Peyer's patch (tissue), 4 donors: ENCODE measurements at regions not wholly inside any gene's neighbourhood (a gene's known extent, or its start where the extent isn't known, plus 50 kb on each side); places are given as distances from the start of the nearest gene placed in this dataset.

Experiments
- DNase-seq, 3 donors: peaks; one replicate each; pipeline ENCODE4 v3.0.0-alpha.2; 2017 to 2019
- H3K27ac ChIP-seq, 4 donors: fragments of 200-600 bp; sonication (generic); one replicate each; pipeline ENCODE4 v1.5.1; 2016 to 2019
- H3K27me3 ChIP-seq, 2 donors: fragments of 200-600 bp; sonication (generic); one replicate each; pipeline ENCODE4 v1.5.1; 2019
- H3K36me3 ChIP-seq, 3 donors: fragments of 200-600 bp; sonication (generic); one replicate each; pipeline ENCODE4 v1.5.1; 2016 to 2019
- H3K4me1 ChIP-seq, 4 donors: fragments of 200-600 bp; sonication (generic); one replicate each; pipeline ENCODE4 v1.5.1; 2016 to 2019
- H3K4me3 ChIP-seq, 4 donors: fragments of 200-600 bp; sonication (generic); 1 replicate in 3 of 4; 2 replicates in 1 of 4; pipeline ENCODE4 v1.5.1; 2016 to 2019; ENCODE audit warnings: mild to moderate bottlenecking in 1 of 4
- H3K9me3 ChIP-seq, 4 donors: fragments of 200-600 bp; sonication (generic); one replicate each; pipeline ENCODE4 v1.5.1; 2016 to 2019; ENCODE audit warnings: mild to moderate bottlenecking in 1 of 4
- POLR2A ChIP-seq, 2 donors: fragments of 450-650 bp; IDR thresholded peaks; one replicate each; pipeline ENCODE4 v1.5.1; 2017; ENCODE audit warnings: antibody characterized with exemption in 2 of 2, mild to moderate bottlenecking in 2 of 2, moderate library complexity in 2 of 2
- TF ChIP-seq, protein P1 (sequence below), 6 experiments: fragments of 450-650 bp in 4 of 6; fragments of 200-600 bp in 2 of 6; sonication (generic) in 1 of 6; IDR thresholded peaks; one replicate each; pipeline ENCODE4 v1.5.1; 2017 to 2019; ENCODE audit warnings: antibody characterized with exemption in 6 of 6, mild to moderate bottlenecking in 3 of 6, moderate library complexity in 1 of 6

- Histone ChIP-seq H3K27ac (no peak overlapping the region), H3K36me3 (no peaks in the 10 kb centered on the region), H3K9me3 (no peaks in the 10 kb centered on the region), H3K4me3 (no peak overlapping the region), H3K4me1 (no peaks in the 10 kb centered on the region), H3K27me3 (no peaks in the 10 kb centered on the region)
- TF ChIP-seq, protein P1, sequence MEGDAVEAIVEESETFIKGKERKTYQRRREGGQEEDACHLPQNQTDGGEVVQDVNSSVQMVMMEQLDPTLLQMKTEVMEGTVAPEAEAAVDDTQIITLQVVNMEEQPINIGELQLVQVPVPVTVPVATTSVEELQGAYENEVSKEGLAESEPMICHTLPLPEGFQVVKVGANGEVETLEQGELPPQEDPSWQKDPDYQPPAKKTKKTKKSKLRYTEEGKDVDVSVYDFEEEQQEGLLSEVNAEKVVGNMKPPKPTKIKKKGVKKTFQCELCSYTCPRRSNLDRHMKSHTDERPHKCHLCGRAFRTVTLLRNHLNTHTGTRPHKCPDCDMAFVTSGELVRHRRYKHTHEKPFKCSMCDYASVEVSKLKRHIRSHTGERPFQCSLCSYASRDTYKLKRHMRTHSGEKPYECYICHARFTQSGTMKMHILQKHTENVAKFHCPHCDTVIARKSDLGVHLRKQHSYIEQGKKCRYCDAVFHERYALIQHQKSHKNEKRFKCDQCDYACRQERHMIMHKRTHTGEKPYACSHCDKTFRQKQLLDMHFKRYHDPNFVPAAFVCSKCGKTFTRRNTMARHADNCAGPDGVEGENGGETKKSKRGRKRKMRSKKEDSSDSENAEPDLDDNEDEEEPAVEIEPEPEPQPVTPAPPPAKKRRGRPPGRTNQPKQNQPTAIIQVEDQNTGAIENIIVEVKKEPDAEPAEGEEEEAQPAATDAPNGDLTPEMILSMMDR (IDR thresholded peaks at IDR 0.05): no peak
- TF ChIP-seq POLR2A (IDR thresholded peaks at IDR 0.05): no peak
- no peak for DNase-seq
Observed at GRCh38 chr2:2881499-2881898, 496.1 kb downstream of the EIPR1 start.

GRCh38 chr2:2880938-2881337 lies 496.7 kb downstream of the EIPR1 start:
- Histone ChIP-seq H3K4me3 (no peak overlapping the region), H3K4me1 (no peaks in the 10 kb centered on the region), H3K9me3 (no peaks in the 10 kb centered on the region), H3K36me3 (no peaks in the 10 kb centered on the region), H3K27ac (no peak overlapping the region), H3K27me3 (no peaks in the 10 kb centered on the region)
- TF ChIP-seq, protein P1 (IDR thresholded peaks at IDR 0.05): no peak
- no peak for TF ChIP-seq POLR2A (IDR thresholded peaks at IDR 0.05)
- DNase-seq: no peak

GRCh38 chr2:2879781-2880180 lies 497.8 kb downstream of the EIPR1 start:
- peak in 2 of 3 donors; percentile 24 to 58 for DNase-seq
- Histone ChIP-seq H3K27me3 (no peaks in the 10 kb centered on the region), H3K36me3 (no peaks in the 10 kb centered on the region), H3K4me3 (no peak overlapping the region), H3K9me3 (peaks cover 0 to 7% (median 0%) of the 10 kb centered on the region in 4 donors), H3K27ac (no peak overlapping the region), H3K4me1 (no peaks in the 10 kb centered on the region)
- TF ChIP-seq, protein P1 (IDR thresholded peaks at IDR 0.05): no peak
- TF ChIP-seq POLR2A (IDR thresholded peaks at IDR 0.05): no peak

- no peak overlapping the region for H3K27ac ChIP-seq
- H3K27me3 ChIP-seq: no peaks in the 10 kb centered on the region
- H3K36me3 ChIP-seq: no peaks in the 10 kb centered on the region
- no peak for TF ChIP-seq POLR2A (IDR thresholded peaks at IDR 0.05)
- TF ChIP-seq, protein P1 (IDR thresholded peaks at IDR 0.05): no peak
- no peaks in the 10 kb centered on the region for H3K4me1 ChIP-seq
- H3K9me3 ChIP-seq: peaks cover 0 to 10% (median 0%) of the 10 kb centered on the region in 4 donors
- H3K4me3 ChIP-seq: no peak overlapping the region
- DNase-seq: no peak
Observed at GRCh38 chr2:2879071-2879470, 498.5 kb downstream of the EIPR1 start.

DNA sequence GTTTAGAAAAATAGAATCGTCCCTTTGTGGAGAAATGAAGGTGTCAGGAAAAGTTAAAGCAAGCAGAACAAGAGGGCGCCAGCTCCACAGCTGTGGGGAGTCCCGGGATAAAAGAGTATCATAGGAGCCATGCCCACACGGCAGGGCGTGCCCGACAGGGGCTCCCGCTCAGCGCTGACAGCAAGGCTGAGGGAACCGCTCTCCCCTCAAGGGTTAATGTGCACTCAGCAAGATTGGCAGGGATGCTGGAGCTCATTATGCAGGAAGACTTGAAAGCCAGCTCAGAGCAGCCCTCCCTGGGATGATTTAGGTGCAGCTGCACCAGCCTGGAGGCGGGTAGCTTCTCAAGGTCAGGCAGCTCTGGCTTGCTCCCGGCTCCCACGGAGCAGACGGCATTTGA lies 500.2 kb downstream of the EIPR1 start:
- peaks cover 0 to 10% (median 0%) of the 10 kb centered on the region in 4 donors for H3K9me3 ChIP-seq
- no peak overlapping the region for H3K4me3 ChIP-seq
- DNase-seq: no peak
- H3K27ac ChIP-seq: no peak overlapping the region
- H3K36me3 ChIP-seq: no peaks in the 10 kb centered on the region
- no peaks in the 10 kb centered on the region for H3K4me1 ChIP-seq
- no peaks in the 10 kb centered on the region for H3K27me3 ChIP-seq
- TF ChIP-seq, protein P1 (IDR thresholded peaks at IDR 0.05): no peak
